ACC112 (cell line): ENCODE measurements at regions not wholly inside any gene's neighbourhood (a gene's known extent, or its start where the extent isn't known, plus 50 kb on each side); places are given as distances from the start of the nearest gene placed in this dataset.
A peak's percentile ranks its signal among the peaks of the same experiment; 100 is the strongest.

Experiments
- H2AFZ ChIP-seq: fragments of 200-600 bp; sonication (generic); one replicate; pipeline ENCODE4 v1.6.0; 2017; ENCODE audit warnings: antibody characterized with exemption, low read length; ENCODE audit not compliant: unreplicated experiment
- H3K27ac ChIP-seq: fragments of 200-600 bp; sonication (generic); 2 replicates; pipeline ENCODE4 v1.5.1; 2014; ENCODE audit warnings: low read depth, mild to moderate bottlenecking, antibody characterized with exemption, low read length, moderate library complexity
- H3K27me3 ChIP-seq: fragments of 200-600 bp; sonication (generic); 2 replicates; pipeline ENCODE4 v1.6.1; 2014; ENCODE audit warnings: mild to moderate bottlenecking, antibody characterized with exemption, low read length, moderate library complexity, mixed read lengths; ENCODE audit not compliant: insufficient read depth
- H3K36me3 ChIP-seq: fragments of 200-600 bp; sonication (generic); 2 replicates; pipeline ENCODE4 v1.6.1; 2016; ENCODE audit warnings: mild to moderate bottlenecking, antibody characterized with exemption, low read length, moderate library complexity, mixed read lengths; ENCODE audit not compliant: insufficient read depth
- H3K4me1 ChIP-seq: fragments of 200-600 bp; sonication (generic); one replicate; pipeline ENCODE4 v1.6.1; 2016; ENCODE audit warnings: low read length, mixed read lengths; ENCODE audit not compliant: insufficient read depth, unreplicated experiment, control insufficient read depth
- H3K4me3 ChIP-seq: fragments of 200-600 bp; sonication (generic); 2 replicates; pipeline ENCODE4 v1.5.1; 2014; ENCODE audit warnings: mild to moderate bottlenecking, low read depth, low read length
- H3K79me2 ChIP-seq: fragments of 200-600 bp; sonication (generic); one replicate; pipeline ENCODE4 v1.6.0; 2016; ENCODE audit warnings: low read length; ENCODE audit not compliant: control insufficient read depth, unreplicated experiment, insufficient read depth

DNA sequence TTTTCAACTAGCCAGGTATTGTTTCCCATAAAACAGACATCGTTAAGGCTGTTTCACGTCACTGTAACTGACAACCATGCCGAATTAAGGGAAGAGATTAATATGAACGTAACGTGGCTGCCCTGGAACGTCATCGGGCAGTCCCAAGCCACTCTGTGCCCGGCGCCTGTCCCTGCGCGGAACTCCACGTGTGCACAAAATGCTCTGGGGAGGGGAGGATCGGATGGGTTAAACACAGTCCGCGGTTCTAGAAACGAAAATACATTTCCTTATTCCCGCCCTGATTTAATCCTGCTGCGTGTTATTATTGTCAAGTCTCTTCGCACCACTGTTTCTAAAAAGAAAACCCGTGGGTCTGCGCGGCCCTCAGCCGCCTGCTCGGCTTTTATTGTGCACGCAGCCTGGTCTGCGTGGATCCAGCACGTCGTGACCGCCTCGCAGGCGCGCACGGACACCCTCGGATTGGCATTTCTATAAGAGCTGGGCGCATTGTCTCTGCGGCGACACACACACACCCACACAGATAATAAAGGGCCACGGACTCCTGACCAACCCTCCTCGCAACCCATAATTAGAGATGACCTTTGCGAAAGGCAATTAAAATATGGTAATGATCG lies 69.6 kb upstream of the BCOR start:
- Histone ChIP-seq H3K27ac (no peak overlapping the region), H3K4me3 (peak overlapping the region; percentile 67), H3K27me3 (no peaks in the 10 kb centered on the region), H3K4me1 (peaks cover 18% of the 10 kb centered on the region), H3K36me3 (no peaks in the 10 kb centered on the region), H3K79me2 (no peaks in the 10 kb centered on the region), H2AFZ (peak overlapping the region; percentile 69)

DNA sequence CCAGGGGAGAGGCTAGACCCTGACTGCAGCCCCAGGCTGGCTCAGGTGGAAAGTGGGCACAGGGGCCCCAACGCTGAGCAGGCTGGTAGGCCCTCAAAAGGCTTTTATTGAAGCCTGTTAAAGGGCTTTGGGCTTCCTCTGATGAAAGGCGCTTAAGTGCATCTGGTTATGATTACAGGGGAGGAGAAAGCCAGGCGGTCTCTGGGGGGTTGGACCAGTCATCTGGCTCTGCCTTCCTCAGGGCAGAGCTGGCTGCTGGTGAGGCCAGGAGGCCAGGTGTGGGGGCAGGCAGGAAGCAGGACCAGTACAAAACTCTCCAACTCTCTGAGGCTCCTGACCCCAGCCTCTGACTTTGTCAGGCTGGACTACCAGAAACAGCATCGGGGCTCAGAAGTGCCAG lies 68.8 kb upstream of the BCOR start:
- peaks cover 18% of the 10 kb centered on the region for H3K4me1 ChIP-seq
- no peaks in the 10 kb centered on the region for H3K27me3 ChIP-seq
- peak overlapping the region; percentile 67; the same call in 1 of the 2 replicates for H3K4me3 ChIP-seq
- no peaks in the 10 kb centered on the region for H3K36me3 ChIP-seq
- H3K79me2 ChIP-seq, result no peaks in the 10 kb centered on the region
- H3K27ac ChIP-seq, result no peak overlapping the region
- no peak overlapping the region for H2AFZ ChIP-seq

DNA sequence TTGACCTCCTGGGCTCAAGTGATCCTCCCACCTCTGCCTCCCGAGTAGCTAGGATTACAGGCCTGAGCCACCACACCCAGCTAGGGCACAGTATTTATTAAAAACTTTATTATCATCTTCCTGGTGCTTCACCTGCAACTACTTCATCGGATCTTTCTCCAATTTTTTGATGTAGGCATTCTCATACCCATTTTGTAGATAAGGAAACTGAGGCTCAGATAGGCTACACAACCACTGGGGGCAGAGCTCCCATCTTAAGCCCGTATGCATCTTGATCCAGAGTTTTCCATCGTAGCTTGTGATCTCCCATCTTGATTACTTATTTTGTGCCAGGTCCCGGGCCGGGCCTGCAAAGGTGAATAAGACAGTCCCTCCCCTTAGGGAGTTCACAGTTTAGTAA lies 68.1 kb upstream of the BCOR start:
- no peaks in the 10 kb centered on the region for H3K36me3 ChIP-seq
- no peak overlapping the region for H3K27ac ChIP-seq
- no peak overlapping the region for H3K4me3 ChIP-seq
- no peaks in the 10 kb centered on the region for H3K79me2 ChIP-seq
- H3K27me3 ChIP-seq, result no peaks in the 10 kb centered on the region
- H3K4me1 ChIP-seq, result peaks cover 13% of the 10 kb centered on the region
- H2AFZ ChIP-seq, result no peak overlapping the region

DNA sequence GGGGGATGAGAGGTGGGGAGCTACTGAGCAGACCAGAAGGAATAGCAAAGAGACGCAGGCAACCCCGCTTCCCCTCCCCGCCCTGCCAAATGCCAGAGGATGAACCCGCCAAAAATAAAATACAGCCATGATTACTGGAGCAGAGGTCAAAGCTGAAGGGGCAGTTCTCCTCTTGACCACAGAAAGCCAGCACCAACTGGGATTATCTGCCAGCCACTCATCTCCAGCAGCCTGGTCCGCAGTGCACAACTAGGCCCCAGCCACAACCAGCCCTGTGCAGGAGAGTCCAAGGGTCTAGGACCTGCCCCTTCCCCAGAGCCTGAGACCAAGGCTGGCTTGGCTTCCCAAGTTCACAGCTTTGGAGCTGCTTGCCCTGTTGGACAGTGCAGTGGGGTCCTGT lies 67.4 kb upstream of the BCOR start:
- no peaks in the 10 kb centered on the region for H3K27me3 ChIP-seq
- no peaks in the 10 kb centered on the region for H3K79me2 ChIP-seq
- no peaks in the 10 kb centered on the region for H3K36me3 ChIP-seq
- H3K4me3 ChIP-seq, result no peak overlapping the region
- no peak overlapping the region for H2AFZ ChIP-seq
- peaks cover 9% of the 10 kb centered on the region for H3K4me1 ChIP-seq
- no peak overlapping the region for H3K27ac ChIP-seq

DNA sequence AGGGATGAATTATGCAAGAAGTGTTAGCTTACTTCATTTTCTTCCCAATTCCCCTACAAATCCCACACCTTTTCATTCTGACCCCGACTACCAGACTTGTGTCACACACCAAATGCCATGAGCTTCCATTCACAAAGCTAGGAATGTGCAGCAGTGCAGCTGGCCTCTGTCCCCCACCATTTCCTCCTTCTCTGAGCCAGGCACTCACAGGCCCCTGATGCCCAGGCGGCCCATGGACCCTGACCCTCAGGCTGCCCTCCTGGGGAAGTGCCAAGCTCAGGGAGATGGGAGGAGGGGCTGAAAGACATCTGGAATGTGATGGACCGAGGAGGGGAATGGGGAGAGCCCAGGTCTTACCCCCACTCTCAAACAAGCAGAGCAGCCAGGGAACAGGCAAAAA lies 67.0 kb upstream of the BCOR start:
- Histone ChIP-seq H3K27ac (no peak overlapping the region), H2AFZ (no peak overlapping the region), H3K4me3 (no peak overlapping the region), H3K79me2 (no peaks in the 10 kb centered on the region), H3K4me1 (peaks cover 9% of the 10 kb centered on the region), H3K27me3 (no peaks in the 10 kb centered on the region), H3K36me3 (no peaks in the 10 kb centered on the region)

DNA sequence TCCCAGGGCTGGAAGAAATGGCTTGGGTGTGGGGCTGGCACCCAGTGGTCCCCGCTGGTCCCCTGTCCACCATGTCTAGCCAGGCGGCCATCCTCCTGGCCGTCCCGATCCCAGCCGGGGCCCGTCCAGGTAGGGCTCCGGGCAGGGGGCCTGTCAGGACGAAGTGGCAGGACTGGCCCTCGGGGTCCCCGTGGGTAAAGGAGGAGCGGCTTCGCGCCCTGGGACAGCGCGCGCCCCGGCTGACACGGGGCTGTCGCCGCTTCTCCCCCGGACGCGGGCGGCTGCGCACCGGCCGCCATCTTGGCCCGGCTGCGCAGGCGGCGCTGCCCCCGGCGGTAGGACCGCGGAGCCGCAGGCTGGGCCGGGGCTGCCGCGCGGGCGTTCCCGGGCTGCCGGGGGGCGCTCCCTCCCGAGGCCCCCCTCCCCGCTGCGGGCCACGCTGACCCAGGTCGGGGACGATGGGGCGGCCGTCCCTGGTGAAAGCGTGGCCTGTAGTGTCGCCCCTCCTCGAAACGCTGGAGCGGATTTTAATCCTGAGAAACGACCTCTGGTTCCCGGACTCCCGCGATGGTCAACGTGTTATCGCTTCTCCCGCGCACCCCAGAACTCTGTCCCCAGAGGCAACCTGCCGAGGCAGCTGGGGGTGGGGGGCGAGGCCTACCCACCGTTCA lies 60.4 kb upstream of the BCOR start:
- Histone ChIP-seq H3K36me3 (no peaks in the 10 kb centered on the region), H3K4me1 (no peaks in the 10 kb centered on the region), H3K27ac (peak overlapping the region; percentile 34; the same call in 1 of the 2 replicates), H3K79me2 (no peaks in the 10 kb centered on the region), H3K4me3 (peak overlapping the region; percentile 78), H2AFZ (peak overlapping the region; percentile 81), H3K27me3 (no peaks in the 10 kb centered on the region)

DNA sequence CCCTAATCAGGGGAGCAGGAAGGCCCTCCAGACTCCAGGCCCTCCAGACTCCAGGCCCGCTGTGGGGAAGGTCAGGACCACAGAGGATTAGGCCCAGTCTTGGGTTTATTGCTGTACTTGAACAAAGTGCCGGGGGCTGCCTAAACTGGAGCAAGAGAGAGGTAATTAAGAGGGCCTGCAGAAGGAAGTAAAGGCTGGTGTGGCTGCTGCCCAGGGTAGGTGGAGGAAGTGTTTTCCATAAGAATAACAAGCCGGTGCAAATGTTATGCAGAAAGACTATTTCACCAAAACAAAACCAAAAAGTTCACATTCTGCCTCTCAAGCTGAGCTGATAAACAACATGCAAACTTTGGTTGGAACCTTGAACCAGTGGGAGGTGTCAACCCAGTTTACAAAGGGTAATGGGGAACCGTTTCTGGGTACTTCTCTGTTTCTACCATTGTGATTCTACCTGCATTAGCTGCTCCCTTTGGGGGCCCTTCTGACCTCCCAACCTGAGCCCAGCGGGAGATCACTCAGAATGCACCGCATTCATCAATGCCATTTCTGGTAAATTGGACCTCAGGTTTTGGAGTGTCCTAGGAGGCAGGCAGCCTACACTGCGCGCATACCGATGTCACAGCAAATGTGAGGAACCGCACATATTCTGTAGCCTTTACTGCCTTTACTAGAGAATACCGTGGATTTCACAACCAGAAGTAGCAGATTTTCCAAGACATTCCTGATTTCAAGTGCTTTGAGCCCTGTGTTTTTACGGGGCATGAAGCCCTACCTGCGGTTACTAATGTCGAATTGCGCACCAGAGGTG lies 59.7 kb upstream of the BCOR start:
- H3K36me3 ChIP-seq, result no peaks in the 10 kb centered on the region
- H3K79me2 ChIP-seq, result no peaks in the 10 kb centered on the region
- H3K4me3 ChIP-seq, result peak overlapping the region; percentile 78
- H2AFZ ChIP-seq, result peak overlapping the region; percentile 81
- H3K27ac ChIP-seq, result no peak overlapping the region; the same call in 1 of the 2 replicates
- H3K27me3 ChIP-seq, result no peaks in the 10 kb centered on the region
- no peaks in the 10 kb centered on the region for H3K4me1 ChIP-seq

DNA sequence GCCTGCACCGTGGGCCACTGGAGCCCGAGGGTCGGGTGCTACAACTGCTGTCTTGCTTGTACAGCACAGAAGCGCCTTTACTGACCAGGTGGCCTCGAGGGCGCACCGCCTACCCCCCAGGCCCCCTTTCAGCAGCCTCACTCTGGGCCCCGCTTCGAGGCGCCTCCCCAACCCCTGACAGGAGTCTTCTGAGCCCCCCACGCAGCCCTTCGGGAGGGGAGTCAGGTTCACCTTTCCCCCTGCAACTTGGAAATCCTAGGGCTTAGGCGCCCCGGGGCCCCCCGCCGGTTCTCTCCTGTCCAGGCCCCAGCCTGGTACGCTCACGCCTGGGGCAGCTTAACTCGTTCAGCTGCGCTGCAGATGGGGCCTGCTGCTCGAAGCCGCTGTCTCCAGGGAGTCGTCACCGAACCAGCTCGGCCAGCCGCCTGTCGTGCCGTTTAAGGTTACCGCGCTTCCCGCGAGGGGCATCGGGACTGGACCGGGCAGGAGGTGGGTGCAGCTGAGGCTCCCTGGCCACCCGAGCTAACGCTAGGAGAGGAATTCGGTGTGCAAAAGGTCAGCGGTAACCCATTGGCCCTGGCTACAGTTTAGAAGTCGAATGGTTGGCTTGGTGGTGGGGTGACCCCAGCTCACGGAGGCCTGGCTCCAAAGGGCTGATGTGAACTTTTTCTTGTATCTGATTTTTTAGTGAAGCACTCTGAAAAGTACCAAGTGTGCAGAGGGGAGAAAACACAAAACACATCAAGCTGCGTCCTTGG lies 58.9 kb upstream of the BCOR start:
- Histone ChIP-seq H3K36me3 (no peaks in the 10 kb centered on the region), H3K4me3 (no peak overlapping the region), H3K79me2 (no peaks in the 10 kb centered on the region), H3K27ac (no peak overlapping the region), H3K27me3 (no peaks in the 10 kb centered on the region), H3K4me1 (no peaks in the 10 kb centered on the region), H2AFZ (no peak overlapping the region)

DNA sequence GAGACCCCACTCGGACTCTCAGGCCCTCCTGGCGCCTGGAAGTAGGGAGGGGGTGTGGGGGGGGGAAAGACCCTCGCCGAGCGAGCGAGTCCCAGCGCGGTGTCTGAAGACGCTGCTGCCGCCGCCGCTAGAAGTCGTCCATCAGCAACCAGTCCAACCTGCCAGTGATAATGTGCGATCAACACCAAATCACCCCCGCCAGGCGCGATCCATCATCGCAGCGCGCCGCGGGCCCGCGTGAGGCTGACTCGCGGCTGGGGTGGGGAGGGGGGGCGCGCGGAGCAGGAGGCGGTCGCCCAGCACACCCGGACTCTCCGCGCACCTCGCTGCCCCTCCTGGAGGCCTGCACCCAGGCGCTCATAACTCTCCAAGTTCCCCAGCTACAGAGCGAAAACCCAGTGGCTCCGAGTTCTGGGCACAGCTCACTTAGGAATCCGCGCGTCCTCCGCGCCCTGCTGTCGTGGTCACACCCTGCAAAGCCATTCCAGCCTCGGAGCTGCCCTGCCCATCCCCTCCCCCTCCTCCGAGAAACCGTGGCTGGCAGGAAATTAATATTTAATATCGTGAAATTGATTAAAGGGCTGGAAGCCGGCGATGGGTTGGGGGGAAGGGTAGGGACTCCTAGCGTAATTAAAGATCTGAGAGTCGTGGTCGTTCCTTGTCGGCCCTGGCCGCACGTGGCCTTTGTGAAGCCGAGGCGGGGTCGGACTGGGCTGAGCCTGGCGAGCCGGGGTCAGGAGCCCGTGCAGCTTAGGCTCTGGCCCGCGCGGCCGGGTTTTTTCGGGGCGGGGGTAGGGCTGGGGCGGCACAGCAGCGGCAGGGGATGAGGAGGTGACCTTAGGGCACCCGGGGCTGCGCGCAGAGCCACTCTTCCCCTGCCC lies 58.1 kb upstream of the BCOR start:
- Histone ChIP-seq H3K79me2 (no peaks in the 10 kb centered on the region), H3K27me3 (no peaks in the 10 kb centered on the region), H3K4me3 (peak overlapping the region; percentile 84), H3K36me3 (no peaks in the 10 kb centered on the region), H3K27ac (no peak overlapping the region), H2AFZ (peak overlapping the region; percentile 14), H3K4me1 (no peaks in the 10 kb centered on the region)
